Mesenchymal stem cell (in vitro differentiated cells and primary cell): ENCODE measurements at regions not wholly inside any gene's neighbourhood (a gene's known extent, or its start where the extent isn't known, plus 50 kb on each side); places are given as distances from the start of the nearest gene placed in this dataset.

Source experiments
- DNase-seq: peaks from one replicate; pipeline ENCODE4 v3.0.0-alpha.2; 2013
- H2AFZ ChIP-seq: one replicate; pipeline ENCODE4 v1.6.1; 2013; ENCODE audit warnings: low read depth, mild to moderate bottlenecking, control low read depth, inconsistent platforms, low read length, moderate library complexity
- H2AK5ac ChIP-seq: 2 replicates; pipeline ENCODE4 v1.6.1; 2013; ENCODE audit warnings: low read length, moderate library complexity, mild to moderate bottlenecking, inconsistent platforms; ENCODE audit not compliant: severe bottlenecking
- H2BK120ac ChIP-seq: one replicate; pipeline ENCODE4 v1.6.1; 2013; ENCODE audit warnings: low read depth, mild to moderate bottlenecking, inconsistent platforms, low read length, moderate library complexity
- H2BK12ac ChIP-seq, 2 experiments: one replicate each; pipeline ENCODE4 v1.6.1; 2013; ENCODE audit warnings: inconsistent platforms in 2 of 2, low read length in 2 of 2, mild to moderate bottlenecking in 2 of 2, moderate library complexity in 2 of 2, control low read depth in 1 of 2
- H2BK15ac ChIP-seq: one replicate; pipeline ENCODE4 v1.6.1; 2013; ENCODE audit warnings: mild to moderate bottlenecking, low read depth, inconsistent platforms; ENCODE audit not compliant: poor library complexity, severe bottlenecking
- H2BK5ac ChIP-seq: 2 replicates; pipeline ENCODE4 v1.6.1; 2013; ENCODE audit warnings: low read depth, mild to moderate bottlenecking, low read length, control low read depth, inconsistent platforms; ENCODE audit not compliant: poor library complexity, severe bottlenecking
- H3K14ac ChIP-seq, 2 experiments: one replicate each; pipeline ENCODE4 v1.6.1; 2013; ENCODE audit warnings: inconsistent platforms in 2 of 2, low read length in 2 of 2, control low read depth in 1 of 2, mild to moderate bottlenecking in 1 of 2, moderate library complexity in 1 of 2
- H3K18ac ChIP-seq, 2 experiments: one replicate each; pipeline ENCODE4 v1.6.1; 2013; ENCODE audit warnings: inconsistent platforms in 2 of 2, low read length in 2 of 2, control low read depth in 1 of 2, low read depth in 1 of 2, mild to moderate bottlenecking in 1 of 2
- H3K23ac ChIP-seq, 2 experiments: one replicate each; pipeline ENCODE4 v1.6.1; 2013; ENCODE audit warnings: inconsistent platforms in 2 of 2, low read length in 2 of 2, mild to moderate bottlenecking in 2 of 2, moderate library complexity in 2 of 2, control low read depth in 1 of 2
- H3K27ac ChIP-seq: 2 replicates; pipeline ENCODE4 v1.5.1; 2013; ENCODE audit warnings: mild to moderate bottlenecking, moderate library complexity, low read length, control low read depth, inconsistent platforms; ENCODE audit not compliant: poor library complexity, severe bottlenecking
- H3K27me3 ChIP-seq, 2 experiments: 2 replicates each; pipeline versions ENCODE4 v1.6.1 to v1.7.0; 2013; ENCODE audit warnings: low read length in 2 of 2, mild to moderate bottlenecking in 2 of 2, moderate library complexity in 2 of 2, control low read depth in 1 of 2, inconsistent platforms in 1 of 2; ENCODE audit not compliant: control insufficient read depth in 1 of 2, insufficient read depth in 1 of 2
- H3K36me3 ChIP-seq, 2 experiments: 2 replicates each; pipeline versions ENCODE4 v1.6.1 to v1.7.0; 2013; ENCODE audit warnings: low read length in 2 of 2, control low read depth in 1 of 2, inconsistent platforms in 1 of 2, low read depth in 1 of 2, mild to moderate bottlenecking in 1 of 2; ENCODE audit not compliant: insufficient read depth in 2 of 2, control insufficient read depth in 1 of 2
- H3K4ac ChIP-seq, 2 experiments: one replicate each; pipeline ENCODE4 v1.6.1; 2013; ENCODE audit warnings: inconsistent platforms in 2 of 2, low read length in 2 of 2, mild to moderate bottlenecking in 2 of 2, moderate library complexity in 2 of 2, control low read depth in 1 of 2, low read depth in 1 of 2
- H3K4me1 ChIP-seq: 2 replicates; pipeline ENCODE4 v1.6.1; 2013; ENCODE audit warnings: low read depth, low read length, control low read depth; ENCODE audit not compliant: control insufficient read depth, insufficient read depth
- H3K4me2 ChIP-seq: 2 replicates; pipeline ENCODE4 v1.6.1; 2013; ENCODE audit warnings: low read length, mild to moderate bottlenecking, inconsistent platforms; ENCODE audit not compliant: poor library complexity, severe bottlenecking
- H3K4me3 ChIP-seq, 2 experiments: 2 replicates each; pipeline versions ENCODE4 v1.5.1 to v1.7.0; 2013; ENCODE audit warnings: low read length in 2 of 2, mild to moderate bottlenecking in 2 of 2, control low read depth in 1 of 2, low read depth in 1 of 2; ENCODE audit not compliant: insufficient read depth in 1 of 2
- H3K79me1 ChIP-seq: replicated peaks from 2 replicates; pipeline ENCODE4 v1.6.1; 2013; ENCODE audit warnings: mild to moderate bottlenecking, control low read depth, low read length, inconsistent platforms; ENCODE audit not compliant: poor library complexity, severe bottlenecking
- H3K9ac ChIP-seq: 2 replicates; pipeline ENCODE4 v1.7.0; 2013; ENCODE audit warnings: mild to moderate bottlenecking, low read length, moderate library complexity
- H3K9me3 ChIP-seq: 2 replicates; pipeline ENCODE4 v1.7.0; 2013; ENCODE audit warnings: mild to moderate bottlenecking, low read length; ENCODE audit not compliant: control insufficient read depth
- H4K8ac ChIP-seq: one replicate; pipeline ENCODE4 v1.6.1; 2013; ENCODE audit warnings: inconsistent platforms, mild to moderate bottlenecking, low read length, moderate library complexity
- H4K91ac ChIP-seq: one replicate; pipeline ENCODE4 v1.6.1; 2013; ENCODE audit warnings: mild to moderate bottlenecking, low read length, inconsistent platforms
- WGBS: methylation state at CpG from one replicate; pipeline ENCODE4 v1.1.7; 2013; ENCODE audit warnings: mixed read lengths; 5-methylcytosine and 5-hydroxymethylcytosine counted together

- DNase-seq = no peak
- Histone ChIP-seq H3K4me1 (no peaks in the 10 kb centered on the region), H3K4me2 (no peak overlapping the region), H2BK12ac (no peak overlapping the region), H3K4ac (no peak overlapping the region), H4K8ac (no peak overlapping the region), H3K27me3 (no peaks in the 10 kb centered on the region), H3K9me3 (peaks cover 4% of the 10 kb centered on the region), H2AFZ (no peak overlapping the region), H3K9ac (no peak overlapping the region), H3K23ac (no peak overlapping the region), H3K27ac (no peak overlapping the region), H3K14ac (no peak overlapping the region), H2BK15ac (no peak overlapping the region), H2BK5ac (no peak overlapping the region), H3K18ac (no peak overlapping the region), H2BK120ac (no peak overlapping the region), H3K79me1 (no peaks in the 10 kb centered on the region), H3K36me3 (no peaks in the 10 kb centered on the region), H3K4me3 (no peak overlapping the region), H4K91ac (no peak overlapping the region), H2AK5ac (no peak overlapping the region)
- 59% methylated on average over 4 of the region's 6 CpGs for WGBS
Observed at GRCh38 chr4:112073181-112073580, 72.1 kb upstream of the FAM241A start.

GRCh38 chr4:112075129-112075753 lies 70.0 kb upstream of the FAM241A start:
- H3K4me1 ChIP-seq = no peaks in the 10 kb centered on the region
- H3K9me3 ChIP-seq = peaks cover 4% of the 10 kb centered on the region
- no peak overlapping the region for H3K18ac ChIP-seq
- peak; percentile 71 for DNase-seq
- H2BK5ac ChIP-seq = no peak overlapping the region
- no peak overlapping the region for H2BK15ac ChIP-seq
- no peak overlapping the region for H2BK120ac ChIP-seq
- no peak overlapping the region for H3K14ac ChIP-seq
- H4K91ac ChIP-seq = no peak overlapping the region
- no peak overlapping the region for H2BK12ac ChIP-seq
- no peak overlapping the region for H3K23ac ChIP-seq
- no peak overlapping the region for H3K4ac ChIP-seq
- H3K79me1 ChIP-seq = no peaks in the 10 kb centered on the region
- no peak overlapping the region for H3K4me2 ChIP-seq
- H2AFZ ChIP-seq = no peak overlapping the region
- H3K36me3 ChIP-seq = no peaks in the 10 kb centered on the region
- no peaks in the 10 kb centered on the region for H3K27me3 ChIP-seq
- no peak overlapping the region for H2AK5ac ChIP-seq
- 63% methylated on average over 4 of the region's 4 CpGs for WGBS
- no peak overlapping the region for H3K4me3 ChIP-seq
- no peak overlapping the region for H3K27ac ChIP-seq
- H4K8ac ChIP-seq = no peak overlapping the region
- peak overlapping the region; percentile 40 for H3K9ac ChIP-seq

- Histone ChIP-seq H2BK12ac (no peak overlapping the region), H3K4me2 (no peak overlapping the region), H3K4me1 (no peaks in the 10 kb centered on the region), H3K27ac (no peak overlapping the region), H3K79me1 (no peaks in the 10 kb centered on the region), H3K36me3 (no peaks in the 10 kb centered on the region), H3K23ac (no peak overlapping the region), H3K9me3 (peaks cover 4% of the 10 kb centered on the region), H3K18ac (no peak overlapping the region), H3K4ac (no peak overlapping the region), H4K91ac (no peak overlapping the region), H2BK120ac (no peak overlapping the region), H2AK5ac (no peak overlapping the region), H2AFZ (no peak overlapping the region), H2BK5ac (no peak overlapping the region), H4K8ac (no peak overlapping the region), H2BK15ac (no peak overlapping the region), H3K4me3 (no peak overlapping the region), H3K14ac (no peak overlapping the region), H3K9ac (no peak overlapping the region), H3K27me3 (no peaks in the 10 kb centered on the region)
- no peak for DNase-seq
- 89% methylated on average over 3 of the region's 3 CpGs for WGBS
Observed at GRCh38 chr4:112075906-112076305, 69.3 kb upstream of the FAM241A start.

- H3K27ac ChIP-seq = no peak overlapping the region
- no peaks in the 10 kb centered on the region for H3K79me1 ChIP-seq
- H3K4me3 ChIP-seq = no peak overlapping the region
- H4K8ac ChIP-seq = peak overlapping the region; percentile 48
- no peak overlapping the region for H3K4me2 ChIP-seq
- H2AK5ac ChIP-seq = no peak overlapping the region
- no peak overlapping the region for H3K14ac ChIP-seq
- no peak for DNase-seq
- H3K4ac ChIP-seq = no peak overlapping the region
- no peak overlapping the region for H2AFZ ChIP-seq
- H3K36me3 ChIP-seq = no peaks in the 10 kb centered on the region
- H2BK5ac ChIP-seq = no peak overlapping the region
- H3K9me3 ChIP-seq = peaks cover 4% of the 10 kb centered on the region
- 89% methylated on average over 5 of the region's 6 CpGs for WGBS
- H3K27me3 ChIP-seq = no peaks in the 10 kb centered on the region
- no peak overlapping the region for H3K18ac ChIP-seq
- no peak overlapping the region for H2BK120ac ChIP-seq
- no peak overlapping the region for H2BK15ac ChIP-seq
- H4K91ac ChIP-seq = peak overlapping the region; percentile 43
- no peak overlapping the region for H3K23ac ChIP-seq
- no peak overlapping the region for H2BK12ac ChIP-seq
- no peak overlapping the region for H3K9ac ChIP-seq
- H3K4me1 ChIP-seq = no peaks in the 10 kb centered on the region
Observed at GRCh38 chr4:112076919-112077608, 68.2 kb upstream of the FAM241A start.
